ENCODE measurements at regions not wholly inside any gene's neighbourhood (a gene's known extent, or its start where the extent isn't known, plus 50 kb on each side); places are given as distances from the start of the nearest gene placed in this dataset.

DNA sequence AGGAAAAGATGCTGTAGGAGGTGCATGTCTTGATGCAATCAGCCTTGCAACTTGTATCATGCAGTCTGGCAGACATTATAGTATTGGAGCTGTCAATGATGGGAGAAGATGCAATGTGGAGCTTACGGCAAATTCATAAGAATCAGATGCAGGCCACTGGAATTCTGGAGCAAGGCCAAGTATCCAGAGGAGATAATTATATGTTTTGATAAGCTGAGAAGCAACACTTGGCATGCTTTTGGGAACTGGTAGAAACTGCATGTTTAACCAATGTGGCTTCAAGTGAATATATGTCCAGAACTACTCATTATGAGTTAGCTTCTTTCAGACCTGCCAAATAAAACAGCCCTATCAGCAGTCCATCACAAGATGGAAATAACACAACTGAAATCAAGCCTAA lies 249.1 kb upstream of the PPFIA2 start:
- TF ChIP-seq POLR2AphosphoS5 (IDR thresholded peaks at IDR 0.05; ENCODE audit: borderline replicate concordance, low read depth, low read length) (no peak), EZH2 (IDR thresholded peaks at IDR 0.05) (no peak), FOXP2 (optimal IDR thresholded peaks at IDR 0.05; ENCODE audit: control extremely low read depth, extremely low read length, insufficient read depth) (no peak)
